ENCODE measurements at regions not wholly inside any gene's neighbourhood (a gene's known extent, or its start where the extent isn't known, plus 50 kb on each side); places are given as distances from the start of the nearest gene placed in this dataset.

DNA sequence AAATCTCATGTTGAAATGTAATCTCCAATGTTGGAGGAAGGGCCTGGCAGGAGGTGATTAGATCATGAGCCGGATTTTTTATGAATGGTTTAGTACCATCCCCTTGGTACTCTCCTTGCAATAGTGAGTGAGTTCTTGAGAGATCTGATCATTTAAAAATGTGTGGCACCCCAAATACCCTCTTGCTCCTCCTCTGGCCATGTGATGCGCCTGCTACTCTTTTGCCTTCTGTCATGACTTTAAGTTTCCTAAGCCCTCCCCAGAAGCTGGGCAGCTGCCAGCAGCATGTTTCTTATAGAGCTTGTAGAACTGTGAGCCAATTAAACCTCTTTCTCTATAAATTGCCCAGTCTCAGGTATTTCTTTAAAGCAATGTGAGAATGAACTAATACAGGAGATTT, 72.6 kb upstream of the FIGN start:
- TF ChIP-seq, protein P1, sequence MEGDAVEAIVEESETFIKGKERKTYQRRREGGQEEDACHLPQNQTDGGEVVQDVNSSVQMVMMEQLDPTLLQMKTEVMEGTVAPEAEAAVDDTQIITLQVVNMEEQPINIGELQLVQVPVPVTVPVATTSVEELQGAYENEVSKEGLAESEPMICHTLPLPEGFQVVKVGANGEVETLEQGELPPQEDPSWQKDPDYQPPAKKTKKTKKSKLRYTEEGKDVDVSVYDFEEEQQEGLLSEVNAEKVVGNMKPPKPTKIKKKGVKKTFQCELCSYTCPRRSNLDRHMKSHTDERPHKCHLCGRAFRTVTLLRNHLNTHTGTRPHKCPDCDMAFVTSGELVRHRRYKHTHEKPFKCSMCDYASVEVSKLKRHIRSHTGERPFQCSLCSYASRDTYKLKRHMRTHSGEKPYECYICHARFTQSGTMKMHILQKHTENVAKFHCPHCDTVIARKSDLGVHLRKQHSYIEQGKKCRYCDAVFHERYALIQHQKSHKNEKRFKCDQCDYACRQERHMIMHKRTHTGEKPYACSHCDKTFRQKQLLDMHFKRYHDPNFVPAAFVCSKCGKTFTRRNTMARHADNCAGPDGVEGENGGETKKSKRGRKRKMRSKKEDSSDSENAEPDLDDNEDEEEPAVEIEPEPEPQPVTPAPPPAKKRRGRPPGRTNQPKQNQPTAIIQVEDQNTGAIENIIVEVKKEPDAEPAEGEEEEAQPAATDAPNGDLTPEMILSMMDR (IDR thresholded peaks at IDR 0.05; ENCODE audit: low read length, missing control alignments) = no peak
- peak; percentile 4 for DNase-seq (ENCODE audit: low read depth)
- no peak overlapping the region for H3K4me3 ChIP-seq (replicated peaks; ENCODE audit: low read depth, low read length)

DNA sequence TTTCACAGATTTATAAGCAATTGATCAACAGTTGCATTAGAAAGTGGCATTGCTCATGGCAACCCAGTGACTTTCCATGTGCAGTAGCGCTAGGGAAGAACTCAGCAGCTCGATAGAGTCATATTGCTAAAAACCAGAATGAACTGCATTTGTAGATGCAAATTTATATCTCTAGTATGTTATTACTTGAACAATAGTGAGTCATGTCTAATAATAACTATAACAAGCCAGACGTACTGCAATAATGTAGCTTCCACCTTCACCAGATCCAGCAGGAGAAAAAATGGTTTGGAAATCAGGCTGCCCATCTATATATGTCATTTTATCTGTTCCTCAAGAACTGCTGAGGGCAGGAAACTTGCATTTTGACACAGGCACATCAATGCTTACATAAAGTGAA, 66.5 kb upstream of the FIGN start:
- no peak overlapping the region for H3K4me3 ChIP-seq (replicated peaks; ENCODE audit: low read depth, low read length)
- TF ChIP-seq, protein P1 (IDR thresholded peaks at IDR 0.05; ENCODE audit: low read length, missing control alignments) = no peak
- no peak for DNase-seq (ENCODE audit: low read depth)

DNA sequence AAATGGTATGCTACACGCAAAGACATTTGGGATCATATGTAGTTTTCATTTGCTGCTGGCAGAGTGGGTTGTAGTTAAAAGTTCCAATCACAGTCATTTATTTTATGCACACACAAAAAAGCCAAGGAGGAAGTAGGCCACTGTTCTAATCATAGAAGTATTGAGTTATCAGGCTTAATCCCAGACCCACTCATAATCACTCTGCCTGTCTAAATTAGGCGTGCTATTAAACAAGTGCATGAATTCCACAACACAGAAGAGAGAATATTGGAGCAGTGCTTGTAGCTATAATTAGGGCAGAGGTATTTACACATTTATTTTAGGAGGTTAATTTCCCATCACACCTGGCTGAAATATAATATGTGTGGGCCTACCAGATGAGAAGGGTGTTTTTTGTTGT, 65.7 kb upstream of the FIGN start:
- TF ChIP-seq, protein P1 (IDR thresholded peaks at IDR 0.05; ENCODE audit: low read length, missing control alignments) = no peak
- DNase-seq (ENCODE audit: low read depth) = no peak
- H3K4me3 ChIP-seq (replicated peaks; ENCODE audit: low read depth, low read length) = no peak overlapping the region

DNA sequence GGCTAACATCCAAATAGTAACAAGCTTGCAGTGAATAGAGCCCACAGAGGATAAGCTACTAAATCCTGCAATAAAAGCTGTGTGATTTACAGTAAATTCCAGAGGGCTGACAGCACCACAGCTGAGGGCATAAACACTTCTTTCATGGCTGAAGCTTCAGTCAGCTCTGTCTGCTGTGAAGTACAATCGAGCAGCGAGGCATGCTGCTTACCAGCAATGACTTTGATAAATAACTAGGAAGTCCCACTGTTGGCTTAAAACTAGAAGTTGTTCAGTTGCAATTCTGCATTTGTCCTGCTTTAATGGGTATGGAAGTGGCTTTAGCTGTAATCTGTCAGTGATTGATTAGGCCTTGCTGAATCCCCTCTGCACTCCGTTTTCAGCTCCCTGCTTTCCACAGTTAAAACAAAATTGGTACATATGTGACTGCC, 65.2 kb upstream of the FIGN start:
- DNase-seq (ENCODE audit: low read depth) = peak; percentile 25
- no peak overlapping the region for H3K4me3 ChIP-seq (replicated peaks; ENCODE audit: low read depth, low read length)
- TF ChIP-seq, protein P1 (IDR thresholded peaks at IDR 0.05; ENCODE audit: low read length, missing control alignments) = no peak

DNA sequence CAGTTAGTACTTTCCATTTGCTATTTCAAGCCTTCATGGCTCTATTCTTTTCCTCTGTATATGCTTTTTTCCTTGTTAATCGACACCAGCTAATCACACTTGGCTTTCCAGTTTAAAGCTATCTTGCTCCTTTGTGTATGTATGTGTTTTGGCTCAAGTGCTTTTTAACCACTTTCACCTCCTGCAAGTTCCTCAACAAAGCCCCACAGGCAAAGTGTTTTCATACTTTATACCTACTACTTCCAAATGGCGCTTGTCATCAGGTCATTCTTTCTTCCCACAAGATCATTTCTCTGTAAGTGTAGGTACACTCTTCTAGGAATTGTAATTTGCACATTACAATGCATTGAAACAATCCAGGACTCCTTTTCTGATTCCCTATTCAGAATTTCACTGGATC, 64.0 kb upstream of the FIGN start:
- DNase-seq (ENCODE audit: low read depth) = no peak
- no peak overlapping the region for H3K4me3 ChIP-seq (replicated peaks; ENCODE audit: low read depth, low read length)
- TF ChIP-seq, protein P1 (IDR thresholded peaks at IDR 0.05; ENCODE audit: low read length, missing control alignments) = no peak

DNA sequence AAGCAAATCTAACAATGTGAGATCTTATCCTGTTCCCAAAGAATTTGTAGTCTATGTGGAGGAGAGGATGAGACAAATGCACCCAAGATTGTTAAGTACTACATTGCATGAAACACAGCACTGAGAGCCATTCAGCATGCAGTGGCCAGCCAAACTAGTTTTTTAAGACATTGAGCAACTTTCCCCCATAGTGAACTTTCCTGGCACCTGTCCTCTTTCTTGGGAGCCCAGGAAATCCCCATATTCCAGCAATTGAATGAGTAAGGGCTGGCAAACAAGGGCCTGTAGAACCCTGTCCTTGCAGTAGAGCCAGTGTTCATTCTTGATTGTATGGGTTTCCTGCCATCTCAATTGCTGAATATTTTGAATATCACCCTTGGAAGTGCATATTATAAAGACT, 58.8 kb upstream of the FIGN start:
- H3K4me3 ChIP-seq (replicated peaks; ENCODE audit: low read depth, low read length) = no peak overlapping the region
- TF ChIP-seq, protein P1 (IDR thresholded peaks at IDR 0.05; ENCODE audit: low read length, missing control alignments) = no peak
- DNase-seq (ENCODE audit: low read depth) = peak; percentile 53
